ENCODE measurements at regions not wholly inside any gene's neighbourhood (a gene's known extent, or its start where the extent isn't known, plus 50 kb on each side); places are given as distances from the start of the nearest gene placed in this dataset.
A peak's percentile ranks its signal among the peaks of the same experiment; 100 is the strongest.

DNA sequence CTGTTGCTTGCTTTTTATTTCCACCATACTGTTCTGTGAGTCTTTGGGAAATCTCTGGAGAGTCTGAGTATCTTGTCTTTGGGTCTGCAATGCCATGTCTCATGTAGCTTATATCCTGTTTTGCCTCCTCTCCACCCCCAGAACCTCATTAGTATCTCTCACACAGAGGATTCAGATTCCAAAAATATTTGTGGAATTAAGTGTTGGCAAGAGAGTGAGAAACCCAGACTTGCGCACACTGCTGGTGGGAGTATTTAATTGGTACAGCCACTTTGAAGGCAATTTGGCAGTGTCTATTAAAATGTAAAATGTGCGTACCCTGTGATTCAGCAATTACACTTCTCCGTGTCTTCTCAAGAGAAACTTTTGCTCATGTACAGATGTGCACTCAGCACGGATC, 68.6 kb downstream of the ZNF621 start:
- no peak for DNase-seq (ENCODE audit: low spot score)

DNA sequence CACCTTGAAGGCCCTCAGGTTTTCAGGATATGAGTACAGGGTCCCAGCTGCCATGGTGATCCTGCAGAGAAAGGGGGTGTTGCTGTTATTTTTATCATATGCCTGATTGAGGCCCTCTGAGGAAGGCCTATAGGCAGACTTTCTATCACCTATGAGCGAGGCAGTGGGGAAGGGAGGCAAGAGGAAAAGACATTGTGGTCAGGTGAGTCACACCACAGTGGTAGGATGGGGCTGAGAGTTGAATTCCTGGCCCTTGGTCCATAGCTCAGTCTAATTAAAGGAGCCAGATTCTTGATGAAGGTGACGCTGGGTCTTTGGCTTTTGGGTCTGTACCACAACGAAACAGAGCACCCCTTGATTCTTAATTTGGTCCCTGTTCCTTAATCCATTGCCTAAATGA, 72.7 kb downstream of the ZNF621 start:
- DNase-seq (ENCODE audit: low spot score) = no peak

DNA sequence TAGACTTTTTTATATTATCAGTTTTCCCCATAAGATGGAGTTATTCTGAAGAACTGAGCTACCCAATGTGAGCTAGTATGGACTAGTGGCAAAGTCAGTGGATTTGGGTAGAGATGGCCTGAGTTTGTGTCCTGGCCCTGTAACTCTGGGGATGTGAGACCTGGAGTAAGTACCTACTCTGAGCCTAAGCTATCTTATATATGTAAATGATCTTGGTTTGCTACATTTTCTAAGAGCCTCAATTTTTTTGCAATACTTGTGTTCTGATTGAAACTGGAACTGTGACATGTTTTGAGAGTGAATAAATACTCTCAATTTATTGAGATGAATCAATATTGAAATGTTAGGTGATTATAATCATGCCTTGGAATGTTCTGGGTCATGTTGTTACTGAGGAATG, 73.6 kb downstream of the ZNF621 start:
- DNase-seq (ENCODE audit: low spot score) = no peak

DNA sequence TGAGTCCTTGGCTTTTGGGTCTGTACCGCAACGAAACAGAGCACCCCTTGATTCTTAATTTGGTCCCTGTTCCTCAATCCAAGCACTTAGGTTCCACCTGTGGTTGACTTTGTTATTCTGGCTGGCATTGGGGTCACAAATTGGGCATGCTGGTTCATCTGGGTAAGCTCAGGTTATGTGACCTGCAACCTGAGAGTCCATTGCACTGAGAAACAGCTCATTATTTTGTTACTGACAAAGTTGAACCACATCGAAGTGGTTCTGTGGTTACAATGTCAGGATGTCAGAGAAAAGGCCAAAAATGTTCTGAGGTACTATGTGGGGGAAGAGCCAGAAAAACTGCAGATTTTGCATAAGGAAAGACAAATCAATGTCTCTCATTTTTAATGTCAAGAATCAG, 74.2 kb downstream of the ZNF621 start:
- no peak for DNase-seq (ENCODE audit: low spot score)

DNA sequence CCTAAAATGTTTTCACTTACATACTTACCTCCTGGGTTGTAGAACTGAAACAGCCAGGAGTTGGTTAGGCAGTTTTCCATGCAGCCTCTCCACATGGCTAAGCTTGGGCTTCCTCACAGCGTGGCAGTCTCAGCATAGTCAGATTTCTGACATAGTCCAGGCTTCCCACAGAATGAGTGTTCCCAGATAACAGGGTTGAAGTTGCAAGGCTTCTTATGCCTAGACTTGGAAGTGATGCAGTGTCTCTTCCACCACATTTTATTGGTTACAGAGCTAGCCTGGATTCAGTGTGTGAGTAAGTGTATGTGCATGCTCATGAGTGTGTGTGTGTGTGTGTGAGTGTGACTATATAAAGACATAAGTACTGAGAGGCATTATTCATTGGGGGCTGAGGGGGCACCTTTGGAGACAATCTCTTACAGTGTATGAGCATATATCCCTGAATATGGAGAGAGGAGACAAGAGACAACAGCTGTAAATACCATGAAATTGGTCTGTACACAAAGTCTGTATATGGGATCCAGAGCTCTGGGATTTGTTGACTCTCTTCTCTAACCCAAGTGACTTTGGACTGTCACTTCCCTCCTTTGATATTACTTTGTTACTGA, 78.1 kb downstream of the ZNF621 start:
- DNase-seq (ENCODE audit: low spot score) = no peak

DNA sequence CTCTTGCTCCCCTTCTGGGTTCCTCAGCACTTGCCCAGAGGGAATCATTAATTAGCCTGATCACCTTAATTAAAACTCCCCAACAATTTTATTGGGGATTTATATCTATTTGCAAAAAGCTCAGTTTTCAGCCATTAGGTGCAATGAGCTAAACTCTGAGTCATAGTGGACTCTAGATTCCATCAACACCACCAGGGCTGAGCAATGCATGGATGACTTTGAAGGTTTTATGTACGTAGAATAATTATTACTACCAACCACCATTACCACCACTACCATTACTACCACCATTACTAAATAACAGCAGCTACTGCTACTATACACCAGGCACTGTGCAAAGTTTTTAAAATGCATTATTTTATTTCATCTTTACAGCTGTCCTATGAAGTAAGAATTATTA, 81.2 kb downstream of the ZNF621 start:
- DNase-seq (ENCODE audit: low spot score) = no peak

DNA sequence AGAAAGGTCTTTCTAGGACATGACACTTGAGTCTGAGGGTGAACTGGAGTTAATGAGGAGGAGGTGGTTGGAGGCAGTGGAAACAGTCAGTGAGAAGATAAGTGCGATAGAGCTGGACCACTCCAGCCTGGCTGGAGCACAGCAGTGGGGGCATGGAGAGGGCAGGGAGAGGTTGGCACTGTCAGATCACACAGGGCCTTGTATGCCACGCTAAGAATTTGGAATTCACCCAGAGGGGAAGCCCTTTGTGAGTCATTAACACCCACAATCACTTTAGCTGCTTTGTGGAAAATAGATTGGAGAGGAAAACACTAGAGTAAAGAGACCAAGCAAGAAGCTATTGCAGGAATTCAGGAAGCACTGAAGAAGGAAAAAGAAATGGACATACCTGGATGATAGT, 83.3 kb downstream of the ZNF621 start:
- no peak for DNase-seq (ENCODE audit: low spot score)

DNA sequence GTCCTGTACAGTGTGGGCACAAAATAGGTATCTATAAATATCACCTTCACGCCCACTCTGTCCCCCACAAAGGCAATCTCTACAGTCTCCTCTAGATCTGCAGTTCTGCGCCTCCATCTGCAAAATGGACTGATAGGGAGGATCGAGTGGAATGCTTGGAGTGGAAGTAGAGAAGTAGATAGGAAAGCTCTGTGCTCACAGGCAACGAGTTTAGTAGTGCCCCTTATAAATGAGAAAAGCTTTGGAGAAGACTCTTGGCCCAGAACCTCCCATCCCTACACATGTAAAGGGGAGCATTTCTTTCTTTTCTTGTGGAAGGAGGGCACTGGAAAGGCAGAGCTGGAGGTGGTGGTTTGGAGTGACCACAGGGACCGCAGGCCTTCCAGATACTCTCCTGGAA, 88.5 kb downstream of the ZNF621 start:
- no peak for DNase-seq (ENCODE audit: low spot score)

DNA sequence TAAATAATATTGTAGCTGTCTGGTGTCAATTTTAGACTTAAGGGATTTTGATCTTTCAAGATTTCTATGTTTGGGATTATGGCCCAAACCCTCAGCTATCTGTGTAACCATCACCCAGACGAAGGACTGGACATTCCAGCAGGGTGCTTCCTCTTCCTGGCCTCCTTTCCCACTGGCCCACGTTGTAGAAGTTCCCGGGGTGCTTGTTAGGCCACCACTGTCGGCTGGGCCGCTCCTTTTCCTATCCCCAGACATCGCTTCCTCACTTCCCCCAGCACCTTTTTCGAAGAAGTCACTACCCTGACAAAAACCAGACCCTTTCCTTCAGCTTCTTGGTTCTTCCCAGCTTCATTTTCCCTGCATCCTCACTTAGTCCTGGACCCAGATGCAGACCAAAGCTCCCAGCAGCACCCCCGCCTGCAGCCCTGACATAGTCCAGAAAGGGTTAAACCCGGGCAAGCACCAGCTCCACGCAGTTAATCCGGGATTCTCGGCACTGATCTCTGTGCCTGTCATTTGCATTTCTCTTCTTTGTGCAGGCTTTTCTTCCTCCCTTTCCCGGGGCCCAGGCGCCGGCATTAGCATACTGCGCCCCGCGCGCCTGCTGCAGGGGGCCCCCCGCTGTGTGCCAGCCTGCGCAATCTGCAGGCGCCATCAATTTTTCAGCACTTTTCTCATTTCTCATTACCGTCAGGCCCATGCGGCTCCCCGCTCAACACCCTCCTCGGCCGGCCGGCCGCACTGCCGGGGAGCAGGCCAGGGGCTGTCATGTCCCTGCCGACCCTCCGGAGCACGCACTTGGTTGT, 90.6 kb downstream of the ZNF621 start:
- no peak for DNase-seq (ENCODE audit: low spot score)

DNA sequence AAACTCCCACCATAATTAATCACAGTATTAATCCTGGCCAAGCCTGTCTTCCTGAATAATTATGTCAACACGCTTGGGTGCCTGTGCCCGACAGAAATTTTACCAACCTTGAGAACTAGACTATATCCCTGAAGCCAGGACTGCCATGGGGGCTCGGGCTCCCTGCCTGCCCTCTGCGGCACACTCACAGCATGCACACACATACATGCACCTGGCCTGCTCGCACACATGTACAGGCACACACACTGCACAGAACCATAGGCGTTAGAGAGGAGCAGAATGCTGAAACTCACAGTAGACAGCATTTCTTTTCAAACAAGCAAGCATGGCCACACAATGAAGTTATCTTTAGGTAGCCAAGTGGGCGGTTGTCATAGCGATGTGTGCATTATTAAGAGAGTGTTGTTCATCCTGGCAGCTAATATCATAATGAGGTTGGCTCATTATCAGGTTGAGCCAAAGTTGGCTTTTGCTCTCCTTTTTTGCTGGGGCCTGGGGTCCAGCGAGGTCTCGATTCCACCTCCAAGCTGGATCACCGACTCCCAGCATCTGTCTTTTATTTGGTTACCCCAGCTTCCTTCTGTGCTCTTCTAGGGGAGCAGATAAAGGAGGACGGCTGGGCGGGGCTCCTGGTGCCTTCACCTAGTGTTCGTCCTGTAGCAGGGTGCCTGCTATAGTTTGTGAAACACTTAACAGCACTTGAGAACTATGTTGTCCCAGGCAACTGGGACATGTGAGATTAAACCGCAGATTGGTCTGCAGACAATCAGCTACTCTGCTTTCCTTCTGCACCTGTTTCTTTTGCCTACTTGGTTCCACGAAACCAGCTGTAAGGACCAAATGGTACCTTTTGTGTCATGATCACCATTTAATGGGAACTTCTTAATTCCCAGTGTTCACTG, 91.4 kb downstream of the ZNF621 start:
- no peak for DNase-seq (ENCODE audit: low spot score)

DNA sequence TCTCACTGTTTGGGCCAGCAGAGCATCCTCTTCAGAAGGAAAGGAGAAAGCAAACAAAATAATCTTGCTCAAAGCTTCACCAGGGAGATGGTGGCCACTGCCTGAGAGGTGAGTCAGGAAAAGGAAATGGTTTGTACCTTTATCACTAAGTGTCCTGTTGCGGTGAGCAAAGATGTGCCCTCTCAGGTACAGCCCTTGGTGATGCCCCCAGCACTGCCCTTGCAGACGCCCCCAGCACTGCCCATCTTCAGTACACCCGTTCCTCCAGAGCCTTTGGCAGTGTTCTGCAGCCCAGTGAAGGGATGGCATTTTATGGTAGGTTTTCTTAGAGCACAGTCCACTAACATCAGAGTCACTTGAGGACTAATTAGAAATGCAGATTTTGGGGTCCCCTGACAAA, 92.3 kb downstream of the ZNF621 start:
- no peak for DNase-seq (ENCODE audit: low spot score)

DNA sequence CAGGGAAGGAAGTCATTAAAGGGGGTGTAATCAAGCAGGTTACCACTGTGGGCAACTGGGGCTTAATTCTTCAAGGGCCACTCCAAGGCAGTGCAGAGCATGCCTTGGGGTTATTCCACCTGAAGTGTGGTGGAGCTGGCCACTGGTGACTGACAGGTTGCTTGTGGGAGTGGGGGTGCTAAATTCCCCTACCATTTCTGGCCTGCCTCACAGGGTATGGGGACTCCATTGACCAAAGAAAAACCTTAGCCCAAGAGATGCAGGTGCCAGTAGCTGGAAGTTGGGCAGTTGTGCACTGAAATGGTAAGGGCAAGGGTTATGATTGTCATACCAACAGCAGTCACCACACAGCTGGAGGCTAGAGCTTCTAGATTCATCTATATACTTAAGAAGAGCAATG, 93.4 kb downstream of the ZNF621 start:
- no peak for DNase-seq (ENCODE audit: low spot score)

DNA sequence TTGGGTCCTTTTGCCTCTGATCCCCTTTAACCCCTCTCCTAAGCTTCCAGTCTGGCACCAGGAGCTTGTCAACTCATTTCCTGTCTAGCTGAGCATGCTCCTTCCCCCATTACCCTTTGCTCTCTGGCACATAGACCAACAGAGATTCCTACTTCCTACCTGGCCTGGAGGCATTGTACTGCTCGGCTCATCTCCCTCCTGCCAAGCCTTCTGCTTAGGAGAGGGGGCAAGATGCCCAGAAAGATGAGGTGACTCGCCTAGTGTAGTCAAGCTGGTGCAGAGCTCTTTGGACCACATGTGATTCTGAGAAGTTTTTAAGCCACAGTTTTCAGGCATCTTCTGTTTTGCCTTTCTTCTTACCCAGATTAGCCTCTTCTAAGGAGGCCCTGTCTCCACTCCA, 95.4 kb downstream of the ZNF621 start:
- peak; percentile 8 for DNase-seq (ENCODE audit: low spot score)

DNA sequence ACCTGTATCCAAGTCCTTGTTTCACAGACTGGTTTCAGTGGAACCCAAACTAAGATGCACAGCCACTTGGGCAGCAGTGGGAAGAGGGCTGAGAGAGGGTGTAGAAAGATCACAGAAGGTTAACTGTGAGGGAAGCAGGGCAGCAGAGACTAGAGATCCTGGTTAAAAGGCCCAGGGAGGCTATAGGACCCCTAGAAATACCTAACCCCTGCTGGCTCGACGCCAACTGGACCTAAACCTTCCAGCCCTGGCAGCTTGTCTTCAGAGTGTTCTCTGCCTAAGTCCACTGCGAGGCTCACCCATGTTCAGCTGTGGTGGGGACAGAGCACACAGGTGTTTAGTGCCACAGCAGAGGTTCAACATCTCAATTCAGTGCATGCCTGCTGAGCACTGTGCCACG, 96.5 kb downstream of the ZNF621 start:
- DNase-seq (ENCODE audit: low spot score) = no peak

DNA sequence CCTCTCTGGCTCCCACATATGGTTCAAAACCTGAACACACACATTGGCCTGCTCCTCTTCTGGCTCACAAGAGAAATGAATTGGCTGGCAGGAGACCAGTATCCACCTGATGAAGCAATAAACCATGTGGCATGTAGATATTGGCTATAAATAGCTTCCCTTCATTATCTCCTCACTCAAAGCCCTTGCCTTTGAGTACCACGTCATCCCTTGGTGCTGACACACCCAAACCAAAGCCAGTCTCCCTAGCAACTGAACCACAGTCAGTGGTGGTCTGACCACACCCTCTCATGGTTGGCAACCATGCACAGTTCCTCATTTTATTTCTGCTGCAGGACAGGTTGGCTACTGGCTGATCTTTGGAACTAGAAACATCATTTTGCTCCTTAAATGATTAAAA, 98.8 kb downstream of the ZNF621 start:
- DNase-seq (ENCODE audit: low spot score) = no peak

DNA sequence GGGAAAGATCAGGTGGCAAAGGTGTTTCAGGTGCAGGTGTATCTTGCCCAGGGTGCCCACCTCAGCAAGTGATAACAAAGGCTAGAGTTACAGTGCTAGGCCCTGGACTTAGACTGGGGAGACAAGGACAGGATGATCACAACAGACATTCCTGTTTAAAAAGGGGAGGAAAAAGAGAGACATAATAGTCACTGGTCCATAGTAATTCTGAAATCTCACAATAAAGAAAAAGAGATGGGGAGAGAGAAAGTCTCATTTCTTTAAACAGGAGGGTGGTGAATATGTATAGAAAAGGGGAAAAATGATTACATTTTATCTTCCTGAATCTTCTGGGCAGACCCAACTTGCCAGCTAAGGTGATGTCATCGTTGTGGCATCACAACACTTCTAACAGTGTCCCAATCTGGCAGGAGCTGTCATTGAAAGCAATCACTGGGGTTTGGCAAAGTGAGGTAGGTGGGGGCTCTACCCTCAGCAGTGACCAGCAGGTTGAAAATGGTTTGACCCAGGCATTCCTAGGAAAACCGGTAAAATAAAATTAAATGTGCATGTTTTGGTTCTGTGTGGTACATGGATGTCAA, 99.5 kb downstream of the ZNF621 start:
- DNase-seq (ENCODE audit: low spot score) = no peak

DNA sequence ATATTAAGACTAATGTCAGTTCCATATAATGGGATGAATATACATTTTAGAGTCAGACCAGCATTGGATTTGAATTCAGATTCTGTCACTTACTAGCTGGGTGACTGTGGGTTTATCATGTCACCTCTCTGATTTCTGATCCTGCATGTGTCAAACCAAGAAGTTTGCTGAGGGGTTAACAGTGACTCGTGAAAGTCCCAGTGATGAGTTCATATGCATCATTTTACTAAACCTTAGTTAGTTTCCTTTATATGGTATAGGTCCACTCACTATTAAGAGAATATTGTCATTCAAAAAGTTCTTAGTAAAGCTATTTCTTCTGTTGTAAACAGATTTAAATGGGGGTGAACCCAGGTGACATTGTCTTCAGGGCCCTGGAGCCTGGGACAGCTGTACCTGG, 102.3 kb downstream of the ZNF621 start:
- DNase-seq (ENCODE audit: low spot score) = no peak

DNA sequence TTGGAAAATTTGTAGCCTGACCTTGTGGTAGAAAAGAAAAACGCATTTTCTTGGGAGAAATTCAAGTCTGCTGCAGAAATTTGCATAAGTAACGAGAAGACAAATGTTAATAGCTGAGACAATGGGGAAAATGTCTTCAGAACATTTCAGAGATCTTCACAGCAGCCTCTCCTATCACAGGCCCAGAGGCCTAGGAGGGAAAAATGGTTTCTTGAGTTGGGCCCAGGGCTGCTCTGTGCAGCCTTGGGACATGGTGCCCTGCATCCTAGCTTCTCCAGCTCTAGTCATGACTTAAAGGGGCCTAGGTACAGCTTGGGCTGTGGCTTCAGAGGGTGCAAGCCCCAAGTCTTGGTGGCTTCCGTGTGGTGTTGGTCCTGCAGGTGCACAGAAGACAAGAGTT, 104.2 kb downstream of the ZNF621 start:
- no peak for DNase-seq (ENCODE audit: low spot score)

DNA sequence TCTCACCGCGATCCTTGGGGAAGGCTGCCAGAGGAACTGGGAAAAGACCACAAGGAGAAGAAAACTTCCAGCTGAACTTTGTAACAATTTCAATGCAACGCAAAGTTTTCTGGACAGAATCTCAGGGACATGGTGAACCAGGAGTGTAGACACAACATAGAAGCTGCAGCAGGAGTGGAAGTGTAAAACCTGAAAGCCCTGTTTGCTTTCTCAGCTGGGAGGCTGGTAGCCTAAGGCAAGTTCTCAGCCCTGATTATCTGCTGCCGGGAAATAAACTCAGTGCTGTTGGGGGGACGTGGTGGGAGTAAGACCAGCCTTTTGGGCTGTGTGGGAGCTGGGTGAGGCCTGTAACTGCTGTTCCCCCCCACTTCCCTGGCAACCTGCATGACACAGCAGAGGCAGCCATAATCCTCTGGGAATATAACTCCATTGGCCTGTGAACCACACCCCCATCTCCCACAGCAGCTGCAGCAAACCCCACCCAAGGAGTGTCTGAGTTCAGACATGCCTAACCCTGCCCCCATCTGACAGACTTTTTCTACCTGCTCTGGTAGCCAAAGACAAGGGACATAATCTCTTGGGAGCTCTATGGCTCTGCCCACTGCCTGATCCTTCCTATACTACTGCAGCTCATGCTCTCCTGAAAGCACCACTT, 106.7 kb downstream of the ZNF621 start:
- no peak for DNase-seq (ENCODE audit: low spot score)

DNA sequence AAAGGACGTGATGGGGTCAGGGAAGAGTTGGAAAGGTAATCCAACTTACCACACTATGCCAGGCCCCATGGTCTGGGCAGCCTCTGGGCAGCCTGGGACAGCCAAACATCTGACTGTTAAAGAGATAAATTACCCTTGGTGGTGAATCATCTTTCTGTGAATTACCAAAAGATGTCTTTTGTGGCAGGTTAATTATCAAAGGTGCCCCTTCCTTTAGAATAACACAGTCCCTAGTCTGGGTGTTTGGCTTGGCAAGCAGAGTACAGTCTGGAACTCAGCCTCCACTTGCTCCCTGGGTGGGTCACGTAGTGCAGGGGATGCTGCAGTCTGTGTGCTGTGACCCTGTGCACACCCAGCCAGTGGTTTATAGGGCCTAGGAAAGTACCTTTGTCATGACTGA, 113.1 kb downstream of the ZNF621 start:
- DNase-seq (ENCODE audit: low spot score) = no peak

DNA sequence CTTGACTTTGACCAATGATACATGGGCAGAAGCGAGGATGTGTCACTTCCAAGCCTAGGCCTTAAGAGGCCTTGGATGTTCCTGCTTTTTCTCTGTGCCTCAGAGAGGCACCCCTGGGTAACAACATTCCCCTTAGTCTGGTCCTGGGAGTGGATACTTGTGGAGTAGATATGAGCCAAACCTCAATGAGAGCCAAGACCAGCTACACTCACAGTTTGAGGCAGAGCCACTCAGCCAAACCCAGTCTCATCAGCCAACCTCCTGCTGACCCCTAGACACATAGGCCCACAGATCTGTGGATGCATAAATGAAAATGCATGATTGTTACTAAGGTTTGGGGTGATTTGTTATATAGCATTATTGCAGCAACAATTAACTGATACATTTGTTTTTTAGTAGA, 114.2 kb downstream of the ZNF621 start:
- DNase-seq (ENCODE audit: low spot score) = no peak

DNA sequence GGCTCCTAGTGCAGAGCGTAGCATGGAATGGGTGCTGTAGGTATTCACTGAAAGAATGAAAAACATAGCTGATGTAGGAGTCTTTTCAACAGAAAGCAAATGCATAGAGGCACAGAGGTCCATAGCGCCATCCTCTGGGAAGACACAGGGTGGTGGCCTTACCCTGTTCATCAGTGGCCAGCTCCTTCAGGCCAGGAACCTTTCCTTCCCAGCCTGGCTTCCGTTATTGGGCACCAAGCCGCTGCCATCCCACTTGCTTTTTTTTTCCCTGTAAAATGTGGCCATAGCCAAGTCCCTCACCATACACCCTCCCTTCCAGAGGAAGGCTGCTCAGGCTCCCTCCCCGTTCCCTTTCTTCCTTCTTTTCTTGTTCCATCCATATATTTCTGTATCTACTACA, 118.1 kb downstream of the ZNF621 start:
- no peak for DNase-seq (ENCODE audit: low spot score)

All from kidney capillary endothelial cell (primary cell).